Muscle layer of duodenum (tissue), 2 donors: ENCODE measurements at regions not wholly inside any gene's neighbourhood (a gene's known extent, or its start where the extent isn't known, plus 50 kb on each side); places are given as distances from the start of the nearest gene placed in this dataset.

Experiments used
- H3K27ac ChIP-seq: one replicate; pipeline ENCODE4 v1.7.0; 2013; ENCODE audit warnings: mild to moderate bottlenecking, low read length
- H3K27me3 ChIP-seq: one replicate; pipeline ENCODE4 v1.7.0; 2013; ENCODE audit warnings: low read depth, mild to moderate bottlenecking, control low read depth, low read length
- H3K36me3 ChIP-seq, 2 donors: one replicate each; pipeline ENCODE4 v1.7.0; 2013; ENCODE audit warnings: low read length in 2 of 2, control low read depth in 1 of 2, mild to moderate bottlenecking in 1 of 2; ENCODE audit not compliant: insufficient read depth in 2 of 2, control insufficient read depth in 1 of 2
- H3K4me1 ChIP-seq, 2 donors: one replicate each; pipeline ENCODE4 v1.7.0; 2013; ENCODE audit warnings: low read length in 2 of 2, mild to moderate bottlenecking in 2 of 2, control low read depth in 1 of 2, moderate library complexity in 1 of 2; ENCODE audit not compliant: insufficient read depth in 2 of 2, control insufficient read depth in 1 of 2
- H3K4me3 ChIP-seq, 2 donors: one replicate each; pipeline ENCODE4 v1.7.0; 2013; ENCODE audit warnings: low read length in 2 of 2, low read depth in 1 of 2, mild to moderate bottlenecking in 1 of 2
- H3K9me3 ChIP-seq, 2 donors: one replicate each; pipeline ENCODE4 v1.7.0; 2013; ENCODE audit warnings: low read length in 2 of 2, control low read depth in 1 of 2, mild to moderate bottlenecking in 1 of 2; ENCODE audit not compliant: control insufficient read depth in 1 of 2
- donor health status: healthy.

GRCh38 chr2:17416884-17417391 lies 101.3 kb downstream of the RAD51AP2 start:
- Histone ChIP-seq H3K27ac (no peak overlapping the region), H3K36me3 (no peaks in the 10 kb centered on the region), H3K27me3 (no peaks in the 10 kb centered on the region), H3K4me1 (no peaks in the 10 kb centered on the region), H3K9me3 (no peaks in the 10 kb centered on the region), H3K4me3 (no peak overlapping the region)

- H3K27me3 ChIP-seq: no peaks in the 10 kb centered on the region
- no peak overlapping the region for H3K27ac ChIP-seq
- H3K9me3 ChIP-seq: no peaks in the 10 kb centered on the region
- no peak overlapping the region for H3K4me3 ChIP-seq
- no peaks in the 10 kb centered on the region for H3K36me3 ChIP-seq
- no peaks in the 10 kb centered on the region for H3K4me1 ChIP-seq
Measured at GRCh38 chr2:17413036-17413435, 105.2 kb downstream of the RAD51AP2 start.

- H3K4me3 ChIP-seq: no peak overlapping the region
- no peaks in the 10 kb centered on the region for H3K36me3 ChIP-seq
- H3K4me1 ChIP-seq: no peaks in the 10 kb centered on the region
- H3K27me3 ChIP-seq: no peaks in the 10 kb centered on the region
- H3K27ac ChIP-seq: no peak overlapping the region
- H3K9me3 ChIP-seq: peaks cover 0 to 21% of the 10 kb centered on the region in 2 donors
Measured at GRCh38 chr2:17401096-17401495, 117.1 kb downstream of the RAD51AP2 start.

GRCh38 chr2:17398770-17399169 lies 119.5 kb downstream of the RAD51AP2 start:
- Histone ChIP-seq H3K27ac (no peak overlapping the region), H3K9me3 (peaks cover 0 to 14% of the 10 kb centered on the region in 2 donors), H3K27me3 (no peaks in the 10 kb centered on the region), H3K36me3 (no peaks in the 10 kb centered on the region), H3K4me1 (no peaks in the 10 kb centered on the region), H3K4me3 (no peak overlapping the region)

- H3K36me3 ChIP-seq: no peaks in the 10 kb centered on the region
- H3K27ac ChIP-seq: no peak overlapping the region
- H3K9me3 ChIP-seq: no peaks in the 10 kb centered on the region
- no peaks in the 10 kb centered on the region for H3K27me3 ChIP-seq
- no peaks in the 10 kb centered on the region for H3K4me1 ChIP-seq
- H3K4me3 ChIP-seq: no peak overlapping the region
Measured at GRCh38 chr2:17388798-17389197, 129.4 kb downstream of the RAD51AP2 start.

- no peaks in the 10 kb centered on the region for H3K36me3 ChIP-seq
- no peaks in the 10 kb centered on the region for H3K27me3 ChIP-seq
- H3K9me3 ChIP-seq: no peaks in the 10 kb centered on the region
- H3K4me3 ChIP-seq: no peak overlapping the region
- no peaks in the 10 kb centered on the region for H3K4me1 ChIP-seq
- no peak overlapping the region for H3K27ac ChIP-seq
Measured at GRCh38 chr2:17387591-17387990, 130.6 kb downstream of the RAD51AP2 start.

GRCh38 chr2:17386771-17387170 lies 131.5 kb downstream of the RAD51AP2 start:
- no peaks in the 10 kb centered on the region for H3K27me3 ChIP-seq
- H3K36me3 ChIP-seq: no peaks in the 10 kb centered on the region
- H3K4me3 ChIP-seq: no peak overlapping the region
- H3K9me3 ChIP-seq: no peaks in the 10 kb centered on the region
- H3K4me1 ChIP-seq: no peaks in the 10 kb centered on the region
- no peak overlapping the region for H3K27ac ChIP-seq

GRCh38 chr2:17380003-17380402 lies 138.2 kb downstream of the RAD51AP2 start:
- no peaks in the 10 kb centered on the region for H3K9me3 ChIP-seq
- H3K4me1 ChIP-seq: no peaks in the 10 kb centered on the region
- H3K27ac ChIP-seq: no peak overlapping the region
- no peaks in the 10 kb centered on the region for H3K27me3 ChIP-seq
- no peak overlapping the region for H3K4me3 ChIP-seq
- H3K36me3 ChIP-seq: no peaks in the 10 kb centered on the region

- H3K4me3 ChIP-seq: no peak overlapping the region
- H3K9me3 ChIP-seq: peaks cover 0 to 5% of the 10 kb centered on the region in 2 donors
- no peaks in the 10 kb centered on the region for H3K4me1 ChIP-seq
- no peak overlapping the region for H3K27ac ChIP-seq
- H3K27me3 ChIP-seq: no peaks in the 10 kb centered on the region
- no peaks in the 10 kb centered on the region for H3K36me3 ChIP-seq
Measured at GRCh38 chr2:17375262-17375661, 143.0 kb downstream of the RAD51AP2 start.

GRCh38 chr2:17373741-17374140 lies 144.5 kb downstream of the RAD51AP2 start:
- H3K4me3 ChIP-seq: no peak overlapping the region
- H3K27me3 ChIP-seq: no peaks in the 10 kb centered on the region
- H3K4me1 ChIP-seq: no peaks in the 10 kb centered on the region
- no peak overlapping the region for H3K27ac ChIP-seq
- H3K9me3 ChIP-seq: peaks cover 0 to 8% of the 10 kb centered on the region in 2 donors
- H3K36me3 ChIP-seq: no peaks in the 10 kb centered on the region

- no peak overlapping the region for H3K27ac ChIP-seq
- no peaks in the 10 kb centered on the region for H3K27me3 ChIP-seq
Measured at GRCh38 chr2:17373041-17373440, 145.2 kb downstream of the RAD51AP2 start.

GRCh38 chr2:17363846-17364245 lies 154.4 kb downstream of the RAD51AP2 start:
- Histone ChIP-seq H3K27ac (no peak overlapping the region), H3K27me3 (no peaks in the 10 kb centered on the region), H3K4me1 (no peaks in the 10 kb centered on the region), H3K36me3 (no peaks in the 10 kb centered on the region), H3K9me3 (no peaks in the 10 kb centered on the region), H3K4me3 (no peak overlapping the region)

More at GRCh38 chr2:17373041-17373440, 145.2 kb downstream of the RAD51AP2 start:
- Histone ChIP-seq H3K4me1 (no peaks in the 10 kb centered on the region), H3K9me3 (peaks cover 0 to 8% of the 10 kb centered on the region in 2 donors), H3K4me3 (no peak overlapping the region), H3K36me3 (no peaks in the 10 kb centered on the region)
